OCI-LY1 (cell line): ENCODE measurements at regions not wholly inside any gene's neighbourhood (a gene's known extent, or its start where the extent isn't known, plus 50 kb on each side); places are given as distances from the start of the nearest gene placed in this dataset.

Experiments
- H2AFZ ChIP-seq: fragments of 200-600 bp; sonication (generic), shearing (Covaris generic); 2 replicates; pipeline ENCODE4 v1.6.0; 2014; ENCODE audit warnings: antibody characterized with exemption, mild to moderate bottlenecking, low read length
- H3F3A ChIP-seq: fragments of 200-600 bp; sonication (generic), shearing (Covaris generic); 2 replicates; pipeline ENCODE4 v1.6.0; 2014; ENCODE audit warnings: mild to moderate bottlenecking, antibody characterized with exemption, low read length, moderate library complexity; ENCODE audit not compliant: insufficient read depth
- H3K27ac ChIP-seq: fragments of 200-600 bp; sonication (generic); 2 replicates; pipeline ENCODE4 v1.5.1; 2014; ENCODE audit warnings: low read length, mixed run types, mild to moderate bottlenecking, low read depth; ENCODE audit not compliant: poor library complexity, severe bottlenecking
- H3K27me3 ChIP-seq: fragments of 200-600 bp; sonication (generic); 2 replicates; pipeline ENCODE4 v1.6.0; 2014; ENCODE audit warnings: antibody characterized with exemption, mild to moderate bottlenecking, low read length, moderate library complexity; ENCODE audit not compliant: insufficient read depth
- H3K36me3 ChIP-seq: fragments of 200-600 bp; sonication (generic); 2 replicates; pipeline ENCODE4 v1.6.1; 2014; ENCODE audit warnings: mild to moderate bottlenecking, antibody characterized with exemption, low read length, moderate library complexity, mixed read lengths; ENCODE audit not compliant: insufficient read depth
- H3K4me1 ChIP-seq: fragments of 200-600 bp; sonication (generic); 2 replicates; pipeline ENCODE4 v1.5.1; 2014; ENCODE audit warnings: mild to moderate bottlenecking, low read length, moderate library complexity; ENCODE audit not compliant: insufficient read depth, severe bottlenecking
- H3K4me2 ChIP-seq: fragments of 200-600 bp; sonication (generic), shearing (Covaris generic); 2 replicates; pipeline ENCODE4 v1.6.1; 2014; ENCODE audit warnings: low read length
- H3K4me3 ChIP-seq: fragments of 200-600 bp; sonication (generic); 2 replicates; pipeline ENCODE4 v1.5.1; 2014; ENCODE audit warnings: low read length, low read depth, mild to moderate bottlenecking, mixed read lengths; ENCODE audit not compliant: poor library complexity, severe bottlenecking
- H3K79me2 ChIP-seq: fragments of 200-600 bp; shearing (Covaris generic); 2 replicates; pipeline ENCODE4 v1.6.1; 2016; ENCODE audit warnings: mixed run types, low read length, mixed read lengths; ENCODE audit not compliant: insufficient read depth
- H3K9ac ChIP-seq: fragments of 200-600 bp; sonication (generic), shearing (Covaris generic); 2 replicates; pipeline ENCODE4 v1.6.1; 2014; ENCODE audit warnings: mild to moderate bottlenecking, low read length, mixed read lengths
- H3K9me2 ChIP-seq: fragments of 200-600 bp; sonication (generic), shearing (Covaris generic); 2 replicates; pipeline ENCODE4 v1.6.1; 2014; ENCODE audit warnings: low read depth, mild to moderate bottlenecking, low read length, mixed read lengths
- H3K9me3 ChIP-seq: fragments of 200-600 bp; shearing (Covaris generic); 2 replicates; pipeline ENCODE4 v1.6.1; 2014; ENCODE audit warnings: low read length, mixed read lengths
- H4K20me1 ChIP-seq: fragments of 200-600 bp; sonication (generic), shearing (Covaris generic); 2 replicates; pipeline ENCODE4 v1.6.0; 2016; ENCODE audit warnings: mild to moderate bottlenecking, low read length; ENCODE audit not compliant: insufficient read depth
- CTCF ChIP-seq: fragments of 200-600 bp; sonication (generic), shearing (Covaris generic); IDR thresholded peaks from 2 replicates; pipeline ENCODE4 v1.5.1; 2017; ENCODE audit warnings: mild to moderate bottlenecking, antibody characterized with exemption, low read length, moderate library complexity, mixed read lengths
- EZH2 ChIP-seq: fragments of 200-600 bp; sonication (generic), shearing (Covaris generic); IDR thresholded peaks from 2 replicates; pipeline ENCODE4 v1.8.0; 2017; ENCODE audit warnings: borderline replicate concordance, mixed run types, mild to moderate bottlenecking, antibody characterized with exemption, low read length, moderate library complexity, mixed read lengths

- Histone ChIP-seq H3K9ac (no peak overlapping the region), H3K4me2 (no peak overlapping the region), H3K27me3 (no peaks in the 10 kb centered on the region; the same call in 1 of the 2 replicates), H3K4me3 (no peak overlapping the region), H3K9me3 (no peaks in the 10 kb centered on the region), H3K4me1 (no peaks in the 10 kb centered on the region), H3F3A (no peaks in the 10 kb centered on the region), H3K9me2 (no peaks in the 10 kb centered on the region), H4K20me1 (no peaks in the 10 kb centered on the region), H3K36me3 (no peaks in the 10 kb centered on the region), H3K27ac (no peak overlapping the region), H2AFZ (no peak overlapping the region), H3K79me2 (no peaks in the 10 kb centered on the region)
- TF ChIP-seq EZH2: no peak
- no peak for TF ChIP-seq CTCF
Observed at GRCh38 chr14:75363570-75364227, 64.1 kb upstream of the JDP2 start.

GRCh38 chr14:75365116-75365515, 62.7 kb upstream of the JDP2 start:
- no peaks in the 10 kb centered on the region for H3K36me3 ChIP-seq
- TF ChIP-seq EZH2 (no peak), CTCF (no peak)
- no peaks in the 10 kb centered on the region for H3K79me2 ChIP-seq
- no peak overlapping the region for H3K9ac ChIP-seq
- H3K4me3 ChIP-seq: no peak overlapping the region
- no peaks in the 10 kb centered on the region for H3K4me1 ChIP-seq
- H3K27me3 ChIP-seq: no peaks in the 10 kb centered on the region; the same call in 1 of the 2 replicates
- no peak overlapping the region for H3K27ac ChIP-seq
- no peak overlapping the region for H3K4me2 ChIP-seq
- H3K9me2 ChIP-seq: no peaks in the 10 kb centered on the region
- no peaks in the 10 kb centered on the region for H3K9me3 ChIP-seq
- H2AFZ ChIP-seq: no peak overlapping the region
- no peaks in the 10 kb centered on the region for H4K20me1 ChIP-seq
- no peaks in the 10 kb centered on the region for H3F3A ChIP-seq

GRCh38 chr14:75366963-75367362, 60.9 kb upstream of the JDP2 start:
- H3F3A ChIP-seq: no peaks in the 10 kb centered on the region
- no peak overlapping the region for H2AFZ ChIP-seq
- H3K4me2 ChIP-seq: no peak overlapping the region
- no peaks in the 10 kb centered on the region for H3K9me3 ChIP-seq
- no peak for TF ChIP-seq CTCF
- no peak for TF ChIP-seq EZH2
- no peaks in the 10 kb centered on the region for H3K9me2 ChIP-seq
- H3K79me2 ChIP-seq: no peaks in the 10 kb centered on the region
- no peaks in the 10 kb centered on the region for H4K20me1 ChIP-seq
- no peaks in the 10 kb centered on the region for H3K4me1 ChIP-seq
- no peaks in the 10 kb centered on the region for H3K36me3 ChIP-seq
- H3K27ac ChIP-seq: no peak overlapping the region
- no peaks in the 10 kb centered on the region; the same call in 1 of the 2 replicates for H3K27me3 ChIP-seq
- H3K4me3 ChIP-seq: no peak overlapping the region
- H3K9ac ChIP-seq: no peak overlapping the region
